Kidney epithelial cell (primary cell): ENCODE measurements at regions not wholly inside any gene's neighbourhood (a gene's known extent, or its start where the extent isn't known, plus 50 kb on each side); places are given as distances from the start of the nearest gene placed in this dataset.

Experiments
- DNase-seq: peaks from one replicate; pipeline ENCODE4 v3.0.0-alpha.2; 2010; ENCODE audit warnings: low read depth
- H3K27me3 ChIP-seq: 2 replicates; pipeline ENCODE4 v1.6.0; 2011; ENCODE audit warnings: low read length; ENCODE audit not compliant: control insufficient read depth, insufficient read depth
- H3K36me3 ChIP-seq: 2 replicates; pipeline ENCODE4 v1.5.1; 2011; ENCODE audit warnings: low read length; ENCODE audit not compliant: control insufficient read depth, insufficient read depth
- H3K4me3 ChIP-seq: 2 replicates; pipeline ENCODE4 v1.5.1; 2011; ENCODE audit warnings: low read depth, mild to moderate bottlenecking, control low read depth, low read length
- CTCF ChIP-seq: IDR thresholded peaks from 2 replicates; pipeline ENCODE4 v1.5.1; 2011; ENCODE audit warnings: mild to moderate bottlenecking, moderate library complexity, low read length, control low read depth, inconsistent platforms; ENCODE audit not compliant: insufficient read depth, poor library complexity, severe bottlenecking

DNA sequence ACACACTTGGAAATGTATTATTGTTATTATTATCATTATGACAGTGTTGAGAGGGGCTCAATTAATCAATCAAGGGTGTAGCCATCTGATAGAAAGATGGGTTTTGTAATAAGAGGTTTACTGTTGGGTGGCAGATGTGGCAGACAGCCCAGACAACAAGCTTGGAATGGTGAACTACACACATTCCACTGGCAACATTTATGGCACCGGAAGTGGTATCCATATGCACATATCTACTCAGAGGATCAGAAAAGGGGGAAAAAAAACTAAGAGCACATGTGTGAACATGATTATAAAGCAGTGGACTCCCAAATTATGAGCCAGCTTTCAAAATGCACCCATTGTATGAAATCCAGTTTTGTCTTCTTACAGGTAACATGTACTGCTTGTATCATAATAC lies 125.9 kb upstream of the ARX start:
- H3K27me3 ChIP-seq, result no peaks in the 10 kb centered on the region
- no peak for TF ChIP-seq CTCF
- no peaks in the 10 kb centered on the region for H3K36me3 ChIP-seq
- H3K4me3 ChIP-seq, result no peak overlapping the region
- DNase-seq, result no peak

- no peaks in the 10 kb centered on the region for H3K27me3 ChIP-seq
- H3K36me3 ChIP-seq, result no peaks in the 10 kb centered on the region
- TF ChIP-seq CTCF, result no peak
- no peak overlapping the region for H3K4me3 ChIP-seq
- no peak for DNase-seq
Observed at GRCh38 chrX:25131055-25131454, 115.3 kb upstream of the ARX start.

DNA sequence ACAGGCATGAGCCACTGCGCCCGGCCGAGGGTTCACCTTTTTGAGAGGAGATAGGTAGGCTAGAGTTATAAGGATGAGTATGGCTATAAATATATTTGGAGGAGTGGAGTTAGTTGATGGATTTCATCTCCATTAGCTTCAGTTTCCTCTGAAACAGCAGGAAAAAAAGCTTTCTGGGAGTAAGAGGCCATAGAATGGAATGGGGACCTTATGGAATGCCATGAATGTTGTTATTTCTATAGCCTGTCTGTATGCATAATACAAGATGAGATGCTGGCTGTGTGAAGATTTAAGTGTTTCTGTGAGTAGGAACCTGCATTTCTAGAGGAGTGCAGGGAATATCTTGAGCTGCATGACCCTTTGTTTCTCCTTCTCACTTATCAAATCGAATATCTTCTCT lies 114.9 kb upstream of the ARX start:
- TF ChIP-seq CTCF, result no peak
- DNase-seq, result no peak
- Histone ChIP-seq H3K36me3 (no peaks in the 10 kb centered on the region), H3K4me3 (no peak overlapping the region), H3K27me3 (no peaks in the 10 kb centered on the region)

GRCh38 chrX:25125483-25125882 lies 109.7 kb upstream of the ARX start:
- Histone ChIP-seq H3K36me3 (no peaks in the 10 kb centered on the region), H3K27me3 (no peaks in the 10 kb centered on the region), H3K4me3 (no peak overlapping the region)
- no peak for TF ChIP-seq CTCF
- no peak for DNase-seq

- Histone ChIP-seq H3K4me3 (no peak overlapping the region), H3K36me3 (no peaks in the 10 kb centered on the region), H3K27me3 (no peaks in the 10 kb centered on the region)
- no peak for TF ChIP-seq CTCF
- no peak for DNase-seq
Observed at GRCh38 chrX:25124391-25124790, 108.6 kb upstream of the ARX start.

DNA sequence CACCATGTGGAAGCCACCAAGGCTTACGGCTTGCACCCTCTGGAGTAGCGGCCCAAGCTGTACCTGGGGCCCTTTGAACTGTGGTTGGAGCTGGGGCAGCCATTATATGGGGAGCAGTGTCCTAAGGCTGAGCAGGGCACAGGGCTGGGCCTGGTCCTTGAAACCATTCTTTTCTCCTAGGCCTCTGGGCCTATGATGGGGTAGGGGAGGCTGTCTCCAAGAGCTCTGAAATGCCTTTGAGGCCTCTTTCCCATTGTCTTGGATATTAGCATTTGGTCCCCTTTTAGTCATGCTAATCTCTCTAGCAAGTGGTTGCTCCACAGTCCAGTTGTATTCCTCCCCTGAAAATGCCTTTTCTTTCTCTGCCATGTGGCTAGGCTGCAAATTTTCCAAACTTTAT lies 96.4 kb upstream of the ARX start:
- Histone ChIP-seq H3K27me3 (no peaks in the 10 kb centered on the region), H3K36me3 (no peaks in the 10 kb centered on the region), H3K4me3 (no peak overlapping the region)
- no peak for DNase-seq
- no peak for TF ChIP-seq CTCF
